HCT116 (cell line): ENCODE measurements at regions not wholly inside any gene's neighbourhood (a gene's known extent, or its start where the extent isn't known, plus 50 kb on each side); places are given as distances from the start of the nearest gene placed in this dataset.

Experiments used
- ATAC-seq: fragments of 200-7000 bp; cut with Tn5 transposase; 2 replicates; pipeline ENCODE4 v1.9.1; 2020; ENCODE audit warnings: mild to moderate bottlenecking, moderate library complexity
- BruUV-seq: library from RNA; stranded (reverse); fragments of 400-500 nt; replicated peaks from 2 replicates; lab custom pipeline; 2021; lab: Mats Ljungman, UMichigan
- CTCF ChIA-PET: fragments of 300-600 bp; sonication (Branson Sonifier 250); formaldehyde crosslinking; loops from one replicate; lab custom pipeline; 2021; ENCODE audit warnings: antibody characterized with exemption; lab: Charles Lee
- POLR2A ChIA-PET: fragments of 300-600, 350-600 bp; sonication (Branson Sonifier 250); formaldehyde crosslinking; loops from one replicate; lab custom pipeline; 2021; ENCODE audit warnings: antibody characterized with exemption; lab: Charles Lee
- RAD21 ChIA-PET, 2 experiments: fragments of 300-600 bp; sonication (Branson Sonifier 250); formaldehyde crosslinking; loops; one replicate each; lab custom pipeline; 2023; ENCODE audit warnings: low total read pairs in 2 of 2; ENCODE audit not compliant: uncharacterized antibody in 2 of 2, unreplicated experiment in 2 of 2, low non-redundant PET in 1 of 2; lab: Charles Lee
- DNase-seq: peaks from one replicate; pipeline ENCODE4 v3.0.0-alpha.2; 2010; ENCODE audit warnings: low read depth, low spot score
- H2AFZ ChIP-seq: fragments of 200-600 bp; shearing (Covaris generic), sonication (generic); 2 replicates; pipeline ENCODE4 v1.6.1; 2017; ENCODE audit warnings: low read depth, mixed run types, mixed read lengths, antibody characterized with exemption, low read length; ENCODE audit not compliant: poor library complexity, severe bottlenecking
- H3K27ac ChIP-seq: 2 replicates; pipeline ENCODE4 v1.5.1; 2012; ENCODE audit warnings: low read depth, low read length
- H3K27me3 ChIP-seq: fragments of 200-600 bp; sonication (generic); 2 replicates; pipeline ENCODE4 v1.6.1; 2016; ENCODE audit warnings: mixed run types, low read length, mixed read lengths; ENCODE audit not compliant: insufficient read depth
- H3K36me3 ChIP-seq, 2 experiments: fragments of 200-500 bp in 1 of 2; fragments of 200-600 bp in 1 of 2; sonication (Bioruptor generic) in 1 of 2; sonication (generic) in 1 of 2; 2 replicates each; pipeline versions ENCODE4 v1.5.1 to v1.6.1; 2014 to 2016; ENCODE audit warnings: low read length in 2 of 2, inconsistent platforms in 1 of 2, mixed read lengths in 1 of 2, mixed run types in 1 of 2; ENCODE audit not compliant: insufficient read depth in 2 of 2, control insufficient read depth in 1 of 2
- H3K4me1 ChIP-seq, 2 experiments: fragments of 200-600 bp in 1 of 2; sonication (generic) in 1 of 2; 2 replicates each; pipeline versions ENCODE4 v1.5.1 to v1.6.1; 2012 to 2017; ENCODE audit warnings: low read length in 2 of 2, inconsistent platforms in 1 of 2, mild to moderate bottlenecking in 1 of 2, mixed read lengths in 1 of 2, mixed run types in 1 of 2, moderate library complexity in 1 of 2; ENCODE audit not compliant: insufficient read depth in 2 of 2, control insufficient read depth in 1 of 2
- H3K4me2 ChIP-seq: fragments of 200-600 bp; sonication (generic); 2 replicates; pipeline ENCODE4 v1.6.1; 2017; ENCODE audit warnings: mixed run types, low read length, mixed read lengths
- H3K4me3 ChIP-seq, 2 experiments: fragments of 200-600 bp in 1 of 2; sonication (generic) in 1 of 2; replicated peaks in 1 of 2; 2 replicates each; pipeline ENCODE4 v1.5.1; 2011 to 2016; ENCODE audit warnings: low read length in 2 of 2, control low read depth in 1 of 2, low read depth in 1 of 2, mild to moderate bottlenecking in 1 of 2, mixed read lengths in 1 of 2, mixed run types in 1 of 2
- H3K79me2 ChIP-seq: fragments of 200-600 bp; sonication (generic); 2 replicates; pipeline ENCODE4 v1.6.1; 2017; ENCODE audit warnings: mild to moderate bottlenecking, mixed run types, low read length, moderate library complexity, mixed read lengths; ENCODE audit not compliant: insufficient read depth
- H3K9ac ChIP-seq: fragments of 200-600 bp; sonication (generic); 2 replicates; pipeline ENCODE4 v1.6.1; 2016; ENCODE audit warnings: low read length, mixed read lengths
- H3K9me2 ChIP-seq: fragments of 200-600 bp; sonication (generic), shearing (Covaris generic); 2 replicates; pipeline ENCODE4 v1.6.1; 2017; ENCODE audit warnings: mixed run types, mild to moderate bottlenecking, moderate library complexity; ENCODE audit not compliant: insufficient read depth
- H3K9me3 ChIP-seq, 2 experiments: fragments of 200-500 bp in 1 of 2; fragments of 200-600 bp in 1 of 2; sonication (Bioruptor generic) in 1 of 2; sonication (generic) in 1 of 2; 2 replicates each; pipeline ENCODE4 v1.6.1; 2014 to 2017; ENCODE audit warnings: low read length in 2 of 2, mixed read lengths in 2 of 2, inconsistent platforms in 1 of 2, low read depth in 1 of 2, mild to moderate bottlenecking in 1 of 2, mixed run types in 1 of 2, moderate library complexity in 1 of 2; ENCODE audit not compliant: control insufficient read depth in 1 of 2, insufficient read depth in 1 of 2
- H4K20me1 ChIP-seq: fragments of 200-600 bp; sonication (generic), shearing (Covaris generic); 2 replicates; pipeline ENCODE4 v1.6.1; 2017; ENCODE audit warnings: mixed run types, mild to moderate bottlenecking, moderate library complexity; ENCODE audit not compliant: insufficient read depth
- CBX3 ChIP-seq: IDR thresholded peaks from 2 replicates; pipeline ENCODE4 v1.6.1; 2012; ENCODE audit warnings: low read depth
- CEBPB ChIP-seq: IDR thresholded peaks from 2 replicates; pipeline ENCODE4 v1.6.1; 2012; ENCODE audit warnings: low read depth
- CTCF ChIP-seq, 3 experiments: fragments of 200-600 bp in 1 of 3; sonication (generic) in 1 of 3; IDR thresholded peaks in 2 of 3; conservative IDR thresholded peaks in 1 of 3; 2 replicates each; pipeline ENCODE4 v1.5.1; 2012 to 2017; ENCODE audit warnings: low read depth in 2 of 3, low read length in 2 of 3, antibody characterized with exemption in 1 of 3, borderline replicate concordance in 1 of 3, control low read depth in 1 of 3, mild to moderate bottlenecking in 1 of 3, mixed read lengths in 1 of 3, mixed run types in 1 of 3, moderate library complexity in 1 of 3; ENCODE audit not compliant: insufficient read depth in 1 of 3
- ELF1 ChIP-seq: IDR thresholded peaks from 2 replicates; pipeline ENCODE4 v1.6.1; 2012; ENCODE audit warnings: low read depth, borderline replicate concordance
- EZH2 ChIP-seq: fragments of 200-600 bp; sonication (generic); IDR thresholded peaks from 2 replicates; pipeline ENCODE4 v1.6.1; 2017; ENCODE audit warnings: antibody characterized with exemption, mixed run types
- POLR2A ChIP-seq: IDR thresholded peaks from 2 replicates; pipeline ENCODE4 v1.7.0; 2011; ENCODE audit warnings: borderline replicate concordance; ENCODE audit not compliant: insufficient read depth, insufficient read length; ENCODE audit errors: extremely low read depth
- POLR2AphosphoS5 ChIP-seq: IDR thresholded peaks from 2 replicates; pipeline ENCODE4 v1.6.1; 2011; ENCODE audit warnings: mild to moderate bottlenecking, low read depth, low read length, moderate library complexity
- REST ChIP-seq: IDR thresholded peaks from 2 replicates; pipeline ENCODE4 v1.6.1; 2012; ENCODE audit warnings: low read depth
- YY1 ChIP-seq: IDR thresholded peaks from 2 replicates; pipeline ENCODE4 v1.6.1; 2011; ENCODE audit warnings: low read length, low read depth, moderate library complexity, mild to moderate bottlenecking; ENCODE audit not compliant: insufficient replicate concordance; ENCODE audit errors: extremely low read depth
- ZFX ChIP-seq: fragments of 450-650 bp; IDR thresholded peaks from 2 replicates; pipeline ENCODE4 v1.6.1; 2017
- intact Hi-C: fragments of 100-400 bp; cut with micrococcal nuclease; formaldehyde crosslinking; loops from 2 replicates; pipeline ENCODE4 v1.10.0; 2022
- TF ChIP-seq, protein P1 (sequence below): IDR thresholded peaks from 2 replicates; pipeline ENCODE4 v1.6.1; 2012

GRCh38 chr5:135695656-135696313 is 117.0 kb upstream of the CXCL14 start:
- no peaks in the 10 kb centered on the region for H3K9me2 ChIP-seq
- no peaks in the 10 kb centered on the region; the same call in 1 of the 2 replicates for H3K27me3 ChIP-seq
- TF ChIP-seq EZH2, result no peak
- TF ChIP-seq POLR2A, result no peak
- no peak for TF ChIP-seq CTCF (IDR thresholded peaks at IDR 0.05 in 2 of 3, conservative IDR thresholded peaks at IDR 0.05 in 1 of 3; ENCODE audit: borderline replicate concordance in 1 of 3, insufficient read depth in 1 of 3, low read depth in 2 of 3, low read length in 2 of 3)
- TF ChIP-seq POLR2AphosphoS5, result no peak
- TF ChIP-seq ZFX, result no peak
- no peak for TF ChIP-seq YY1
- TF ChIP-seq CBX3, result no peak
- TF ChIP-seq ELF1, result no peak
- no peak for TF ChIP-seq CEBPB
- TF ChIP-seq REST, result no peak
- TF ChIP-seq, protein P1, sequence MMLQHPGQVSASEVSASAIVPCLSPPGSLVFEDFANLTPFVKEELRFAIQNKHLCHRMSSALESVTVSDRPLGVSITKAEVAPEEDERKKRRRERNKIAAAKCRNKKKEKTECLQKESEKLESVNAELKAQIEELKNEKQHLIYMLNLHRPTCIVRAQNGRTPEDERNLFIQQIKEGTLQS, result no peak
- BruUV-seq, result no TSS peak
- RAD21 ChIA-PET, result no interaction called here
- H3K79me2 ChIP-seq, result no peaks in the 10 kb centered on the region
- CTCF ChIA-PET, result no interaction called here
- no peaks in the 10 kb centered on the region for H4K20me1 ChIP-seq
- H3K36me3 ChIP-seq, result no peaks in the 10 kb centered on the region
- H2AFZ ChIP-seq, result no peak overlapping the region
- DNase-seq (no peak), ATAC-seq (no peak)
- no peaks in the 10 kb centered on the region for H3K9me3 ChIP-seq
- no peak overlapping the region for H3K9ac ChIP-seq
- POLR2A ChIA-PET, result no interaction called here
- H3K4me2 ChIP-seq, result no peak overlapping the region
- H3K27ac ChIP-seq, result no peak overlapping the region
- intact Hi-C loops, result no loop called here
- no peaks in the 10 kb centered on the region for H3K4me1 ChIP-seq
- no peak overlapping the region for H3K4me3 ChIP-seq
